Activated CD8-positive, alpha-beta memory T cell treated with anti-CD3 and anti-CD28 coated beads, Interleukin-2, amount 50 U/mL, for 48 hours (primary cell): ENCODE measurements at regions not wholly inside any gene's neighbourhood (a gene's known extent, or its start where the extent isn't known, plus 50 kb on each side); places are given as distances from the start of the nearest gene placed in this dataset.

ENCODE experiments used
- DNase-seq: peaks from one replicate; pipeline ENCODE4 v3.0.0-alpha.2; 2020

DNA sequence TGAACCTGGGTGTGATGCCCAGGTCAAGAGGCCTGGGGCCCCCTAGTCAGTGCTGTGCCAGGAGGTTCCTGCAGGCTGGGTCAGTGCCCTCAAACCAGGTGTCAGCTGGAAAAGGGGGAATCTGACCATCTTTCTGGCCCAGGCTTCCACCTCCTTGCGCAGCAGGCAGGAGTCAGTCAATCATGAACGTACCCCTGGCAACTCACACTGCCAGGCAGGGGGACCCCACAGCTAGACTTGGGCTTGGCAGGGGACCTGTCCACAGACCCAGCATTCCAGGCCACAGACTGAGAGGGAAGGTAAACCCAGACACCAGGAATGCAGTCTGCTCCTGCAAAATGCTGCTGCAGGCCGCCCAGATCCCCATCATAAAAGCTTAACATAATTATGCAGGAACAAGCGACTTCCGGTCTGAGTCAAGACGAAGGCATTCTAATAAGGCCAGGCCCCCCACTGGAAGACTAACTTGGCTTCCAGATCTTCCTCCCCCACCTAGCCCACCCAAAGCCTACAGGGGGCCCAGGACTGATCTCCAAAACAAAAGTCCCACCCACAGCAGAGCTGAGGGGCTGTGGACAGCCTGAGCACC lies 156.3 kb downstream of the BCOR start:
- no peak for DNase-seq

DNA sequence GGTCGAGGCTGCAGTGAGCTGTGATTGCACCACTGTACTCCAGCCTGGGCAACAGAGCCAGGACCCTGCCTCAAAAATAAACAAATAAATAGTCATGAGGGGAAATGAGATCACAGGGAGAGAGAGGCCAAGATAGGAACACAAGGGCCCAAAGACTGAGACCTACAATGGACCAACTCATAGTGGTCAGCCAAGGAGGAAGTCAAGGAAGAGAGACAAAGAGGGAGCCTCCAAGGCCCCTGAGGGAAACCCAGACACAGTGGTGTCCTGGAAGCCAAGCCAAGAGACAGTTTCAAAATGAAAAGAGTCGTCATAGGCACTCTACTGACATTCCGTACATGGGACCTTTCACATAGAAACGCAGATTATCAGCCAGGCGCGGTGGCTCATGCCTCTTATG lies 153.3 kb downstream of the BCOR start:
- DNase-seq, result no peak

- DNase-seq, result no peak
Observed at GRCh38 chrX:39945709-39946108, 152.0 kb downstream of the BCOR start.

GRCh38 chrX:39946822-39947221 lies 150.9 kb downstream of the BCOR start:
- DNase-seq, result no peak

DNA sequence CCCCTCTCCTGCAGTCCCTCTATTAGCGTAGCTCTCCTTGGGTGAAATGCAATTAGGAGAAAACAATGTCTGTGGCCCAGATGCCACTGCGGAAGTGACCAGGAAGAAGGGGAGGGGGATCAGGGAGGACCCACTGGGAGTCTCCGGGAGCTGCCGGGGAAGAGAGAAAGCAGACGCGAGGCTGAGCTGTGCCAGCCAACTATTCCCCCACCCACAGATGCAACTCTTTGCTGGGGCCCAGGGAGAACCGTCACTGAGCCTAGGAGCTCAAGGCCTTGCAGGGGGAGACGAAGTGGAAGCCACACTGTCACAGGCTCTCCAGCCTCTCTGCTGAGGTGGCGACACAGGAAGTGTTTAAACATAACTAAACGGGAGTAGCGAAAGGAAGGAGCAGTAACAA lies 149.2 kb downstream of the BCOR start:
- DNase-seq, result no peak

DNA sequence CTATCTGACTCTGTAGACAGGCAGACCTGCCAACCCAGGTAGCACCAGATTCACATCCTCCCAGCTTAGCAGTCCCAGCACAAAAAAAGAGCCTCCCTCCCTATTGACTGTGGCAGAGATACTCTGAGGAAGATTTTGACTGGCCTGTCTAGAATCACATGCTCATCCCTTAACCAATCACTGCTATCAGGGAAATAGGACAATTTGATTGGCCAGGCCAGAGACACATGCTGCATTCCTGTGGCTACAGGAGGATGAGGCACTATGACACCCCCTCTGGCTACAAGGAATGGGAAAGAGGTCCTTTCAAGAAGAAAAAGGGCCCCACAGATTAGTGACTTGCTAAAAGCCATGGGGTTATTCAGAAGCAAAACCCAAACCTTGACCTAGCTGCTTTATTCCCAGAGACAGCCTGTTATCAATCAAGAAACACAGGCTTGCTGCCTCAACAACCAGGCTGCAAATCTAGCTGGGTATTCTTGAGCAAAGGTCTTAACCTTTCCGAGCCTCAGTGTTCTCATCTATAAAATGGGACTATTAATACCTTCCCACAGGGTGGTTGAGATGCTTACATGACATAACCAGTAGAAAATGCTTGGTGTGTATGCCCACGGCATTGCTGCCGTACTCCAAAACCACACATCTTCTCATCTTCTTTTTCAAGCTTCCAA lies 147.6 kb downstream of the BCOR start:
- no peak for DNase-seq

DNA sequence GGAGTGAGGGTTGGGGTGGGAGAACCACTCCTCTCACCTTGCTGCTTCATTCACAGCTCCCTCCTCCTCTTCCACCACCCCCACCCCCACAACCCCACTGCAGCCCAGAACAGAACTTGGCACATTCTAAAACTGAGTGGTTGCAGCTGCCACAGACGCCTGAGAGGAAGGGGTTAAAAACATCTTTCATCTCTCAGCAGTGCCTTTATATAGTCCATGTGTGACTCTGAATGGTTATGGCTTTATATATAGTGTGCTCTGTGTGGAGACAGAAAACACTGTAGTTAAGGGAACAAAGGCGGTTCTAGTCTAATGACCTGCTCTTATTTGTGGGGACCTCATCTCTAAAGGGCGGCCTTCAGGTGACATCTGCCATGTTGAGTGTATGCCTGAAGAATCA lies 144.8 kb downstream of the BCOR start:
- no peak for DNase-seq

DNA sequence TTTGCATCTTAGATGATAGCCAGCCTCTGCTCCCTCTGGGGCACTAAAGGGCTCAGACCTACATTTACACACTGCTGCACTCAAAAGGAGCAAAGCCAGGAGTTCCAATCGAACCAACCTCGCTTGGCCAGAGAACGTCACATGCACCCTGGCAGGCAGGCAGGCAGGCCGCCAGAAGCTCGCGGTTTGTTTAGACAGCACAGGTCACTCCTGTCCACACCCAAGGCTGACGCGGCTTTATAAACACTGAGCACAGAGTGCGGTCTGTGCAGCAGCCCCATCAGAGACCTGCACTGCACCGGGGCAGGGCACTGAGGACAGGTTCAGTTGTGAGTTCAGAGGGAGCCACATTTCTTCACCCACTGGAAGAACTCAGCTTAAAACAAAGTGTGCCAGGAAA lies 143.9 kb downstream of the BCOR start:
- no peak for DNase-seq

GRCh38 chrX:39954851-39955250 lies 142.9 kb downstream of the BCOR start:
- no peak for DNase-seq

DNA sequence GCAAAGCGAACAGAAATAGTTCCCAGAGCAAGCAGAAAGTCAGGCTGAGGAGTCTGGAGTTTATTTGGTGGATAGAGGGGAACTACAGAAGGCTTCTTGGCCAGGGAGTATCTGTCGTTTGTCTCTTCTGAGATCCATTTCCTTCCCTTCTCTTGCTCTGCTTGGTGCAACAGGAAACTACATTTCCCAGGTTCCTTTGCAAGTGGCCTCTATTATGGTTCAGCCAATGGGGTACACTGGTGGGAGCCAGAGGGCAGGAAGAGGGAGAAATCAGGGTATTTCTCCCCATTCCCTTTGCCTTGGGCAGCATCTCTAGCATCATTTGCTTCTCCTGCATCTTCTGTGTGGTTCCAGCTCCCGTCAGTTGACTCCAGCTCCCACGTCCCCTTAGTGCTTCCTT lies 142.1 kb downstream of the BCOR start:
- DNase-seq, result no peak

DNA sequence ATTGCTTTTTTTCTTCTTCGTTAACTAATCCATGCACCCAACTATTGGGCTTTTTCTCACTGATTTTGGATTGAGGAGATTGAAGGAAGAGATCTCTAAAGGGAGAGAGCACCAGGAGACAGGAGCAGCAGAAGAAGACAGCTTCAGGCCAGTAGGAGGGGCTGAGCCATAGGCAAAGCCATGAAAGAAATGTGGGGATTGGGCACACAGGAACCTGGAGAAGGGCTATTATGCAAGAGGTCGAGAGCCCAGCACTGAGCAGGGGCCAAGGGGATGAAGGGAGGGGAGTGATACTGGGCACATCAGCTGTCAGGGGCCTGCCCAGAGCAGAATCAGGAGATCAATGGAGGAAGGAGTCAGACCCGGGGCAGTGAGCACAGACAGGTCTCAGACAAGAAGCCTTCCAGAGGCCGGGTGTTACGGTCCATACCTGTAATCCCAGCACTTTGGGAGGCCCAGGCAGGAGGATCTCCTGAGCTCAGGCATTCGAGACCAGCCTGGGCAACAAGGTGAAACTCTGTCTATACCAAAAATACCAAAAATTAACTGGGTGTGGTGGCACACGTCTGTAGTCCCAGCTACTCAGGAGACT lies 140.9 kb downstream of the BCOR start:
- no peak for DNase-seq

DNA sequence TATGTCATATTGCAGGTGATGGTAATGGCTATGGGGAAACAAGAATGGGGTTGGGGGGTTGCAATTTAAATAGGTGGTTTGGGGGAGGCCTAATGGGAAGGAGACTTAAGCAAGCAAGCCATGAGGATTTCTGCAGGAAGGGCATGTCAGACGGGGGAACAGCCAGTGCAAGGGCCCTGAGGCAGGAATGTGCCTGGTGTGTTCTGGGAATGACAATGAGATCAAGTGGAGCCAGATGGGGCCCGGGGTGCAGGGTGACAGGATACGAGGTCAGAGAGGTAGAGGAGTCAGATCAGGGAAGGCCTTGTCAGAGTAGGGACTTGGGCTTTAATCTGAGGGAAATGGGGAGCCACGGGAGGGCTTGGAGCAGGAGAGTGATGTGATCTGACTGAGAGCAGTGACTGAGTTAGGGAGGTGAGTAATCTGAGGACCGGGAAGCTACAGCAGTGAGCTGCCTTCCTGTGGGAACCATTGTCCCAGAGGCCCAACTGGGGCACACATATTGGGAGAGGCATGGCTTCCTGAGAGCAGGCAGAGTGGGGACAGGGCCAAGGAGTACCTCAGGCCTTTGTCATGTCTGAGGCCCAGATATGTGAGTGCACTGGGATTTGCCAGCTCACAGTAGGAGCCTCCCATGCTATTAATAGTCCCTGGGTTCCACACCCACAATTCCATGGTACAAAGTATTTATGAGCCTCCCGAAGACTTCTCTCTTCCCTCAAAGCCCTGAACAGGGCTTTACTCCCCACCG lies 139.8 kb downstream of the BCOR start:
- DNase-seq, result no peak

- no peak for DNase-seq
Observed at GRCh38 chrX:39958850-39959249, 138.9 kb downstream of the BCOR start.

DNA sequence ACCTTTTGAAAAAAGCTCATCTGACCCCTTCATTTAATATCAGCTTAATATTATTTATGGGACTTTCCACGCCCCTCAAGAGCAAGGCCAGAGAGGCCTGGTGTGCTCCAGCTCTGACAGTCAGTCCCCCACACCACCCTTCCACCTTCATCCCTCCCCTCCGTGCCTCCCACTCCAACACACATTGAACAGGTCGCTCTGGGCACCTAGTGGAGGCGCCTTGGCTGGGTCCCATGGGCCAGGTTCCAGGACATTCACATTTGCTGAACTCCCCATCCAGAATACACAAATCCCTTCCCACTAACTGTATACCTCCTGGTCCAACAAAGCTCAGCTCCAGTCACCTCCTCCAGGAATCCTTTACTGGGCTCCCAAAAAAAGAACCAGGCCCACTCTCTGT lies 137.5 kb downstream of the BCOR start:
- DNase-seq, result no peak

DNA sequence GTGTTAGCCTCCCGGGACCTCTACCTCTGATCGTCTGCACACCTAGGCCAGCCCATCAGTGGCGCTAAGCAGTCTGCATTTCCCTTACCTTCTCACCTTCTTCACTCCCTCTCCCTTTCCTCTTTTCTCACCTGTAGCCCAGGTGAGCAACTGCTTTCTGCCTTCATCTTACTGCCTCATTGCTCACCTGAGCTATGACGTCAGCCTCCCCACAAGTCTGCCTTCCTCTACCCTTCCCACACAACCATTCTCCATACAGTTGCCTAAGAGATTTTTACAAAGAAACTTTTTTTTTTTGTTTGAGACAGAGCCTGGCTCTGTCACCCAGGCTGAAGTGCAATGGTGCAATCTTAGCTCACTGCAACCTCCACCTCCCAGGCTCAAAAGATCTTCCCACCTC lies 136.3 kb downstream of the BCOR start:
- no peak for DNase-seq

GRCh38 chrX:39965051-39965573 lies 132.6 kb downstream of the BCOR start:
- DNase-seq, result no peak

- no peak for DNase-seq
Observed at GRCh38 chrX:39966176-39966575, 131.6 kb downstream of the BCOR start.

DNA sequence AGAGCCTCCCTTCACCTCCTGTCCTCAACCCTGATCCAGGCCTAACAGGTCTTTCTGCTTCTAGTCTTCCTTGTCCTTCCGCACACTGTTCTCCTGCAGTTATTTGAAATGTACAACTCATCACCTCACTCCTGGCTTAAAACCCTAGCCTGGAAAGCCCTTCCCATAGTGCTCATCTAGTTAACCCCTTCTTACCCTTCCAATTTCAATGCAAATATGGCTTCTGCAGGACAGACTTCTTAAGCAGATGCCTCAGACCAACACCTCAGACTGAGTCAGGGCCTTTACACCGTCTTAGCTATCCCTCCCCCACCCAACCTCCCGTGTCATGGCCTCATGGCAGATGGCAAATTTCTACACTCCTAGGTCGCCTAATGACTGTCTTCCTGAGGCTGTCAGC lies 130.4 kb downstream of the BCOR start:
- peak; percentile 49 for DNase-seq

GRCh38 chrX:39969099-39969818 lies 128.5 kb downstream of the BCOR start:
- peak; percentile 53 for DNase-seq

DNA sequence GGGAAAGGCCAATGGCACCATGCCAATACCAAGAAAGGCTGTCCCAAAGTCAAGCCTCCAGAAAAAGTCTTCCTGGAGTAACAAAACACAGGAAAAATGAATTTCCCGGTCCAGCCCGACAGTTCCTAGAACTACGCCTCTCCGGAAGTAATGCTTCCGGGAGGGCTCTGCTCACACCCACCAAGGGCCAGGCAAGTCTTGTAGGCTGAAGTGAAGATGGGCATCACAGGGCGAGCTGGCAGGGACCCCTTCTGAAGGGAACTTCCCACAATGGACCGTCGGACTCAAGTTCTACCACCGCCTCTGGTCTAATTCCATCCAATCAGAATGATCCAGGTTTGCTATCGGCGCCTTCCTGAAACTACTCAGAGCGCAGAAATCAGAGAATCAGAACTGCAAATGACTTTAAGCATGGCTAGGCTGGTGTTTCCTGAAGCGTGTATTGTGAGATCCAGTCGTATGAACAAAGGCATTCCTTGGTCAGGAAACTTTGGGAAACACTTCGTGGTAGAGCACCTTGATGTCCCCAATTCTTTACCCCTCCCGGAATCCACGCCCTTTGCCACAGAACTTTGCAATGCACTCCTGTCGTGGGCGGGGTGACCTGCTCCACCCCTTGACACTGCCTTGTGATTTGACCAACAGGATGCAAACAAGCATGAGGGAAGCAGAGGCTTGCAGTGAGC lies 127.8 kb downstream of the BCOR start:
- DNase-seq, result no peak

DNA sequence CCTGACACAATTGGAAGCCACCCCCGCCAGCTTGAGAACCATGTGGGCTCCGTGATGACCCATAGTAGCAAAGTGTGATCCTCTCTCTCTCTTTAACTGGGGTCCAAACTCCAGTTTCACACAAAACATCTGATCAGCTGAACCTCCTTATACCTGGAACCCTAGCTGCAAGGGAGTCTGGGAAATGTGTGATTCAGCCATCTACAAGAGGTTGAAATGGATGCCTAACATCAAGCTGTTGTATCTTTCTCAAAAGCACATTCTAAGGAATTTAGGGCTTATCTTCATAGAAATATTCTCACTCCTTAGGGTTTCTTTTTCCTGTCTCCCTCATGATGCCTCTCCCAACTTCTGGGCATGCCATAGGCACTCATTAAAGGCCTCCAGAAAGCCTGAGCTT lies 126.0 kb downstream of the BCOR start:
- no peak for DNase-seq

GRCh38 chrX:39972340-39972739 lies 125.4 kb downstream of the BCOR start:
- no peak for DNase-seq

DNA sequence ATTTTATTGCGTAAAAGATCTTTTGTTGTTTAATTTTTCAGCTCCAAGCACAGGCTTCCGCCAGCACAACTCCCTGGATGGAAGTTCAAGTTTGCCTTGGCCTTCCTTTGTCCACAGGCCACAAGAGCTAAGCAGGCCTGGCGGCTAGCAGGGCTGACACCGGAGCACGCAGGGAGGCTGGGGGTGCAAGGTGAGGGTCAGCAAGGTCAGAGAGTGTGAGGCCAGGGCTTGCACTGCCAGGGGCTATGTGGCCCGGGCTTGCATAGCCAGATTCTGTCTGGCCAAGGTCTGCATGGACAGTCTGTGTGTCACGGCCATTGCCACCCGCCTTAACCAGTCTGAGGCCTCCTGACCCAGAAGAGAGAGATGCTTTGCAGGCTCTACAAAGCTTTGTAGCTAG lies 123.9 kb downstream of the BCOR start:
- no peak for DNase-seq
